GM23338 (cell line): ENCODE measurements at regions not wholly inside any gene's neighbourhood (a gene's known extent, or its start where the extent isn't known, plus 50 kb on each side); places are given as distances from the start of the nearest gene placed in this dataset.

Source experiments
- ATAC-seq: fragments of 200-7000 bp; cut with Tn5 transposase; 3 replicates; pipeline ENCODE4 v1.9.1; 2020
- DNase-seq: peaks from one replicate; pipeline ENCODE4 v3.0.0-alpha.2; 2015; ENCODE audit warnings: low spot score
- H2AFZ ChIP-seq: fragments of 200-600 bp; sonication (generic); 2 replicates; pipeline ENCODE4 v1.8.0; 2016; ENCODE audit warnings: antibody characterized with exemption, mild to moderate bottlenecking, moderate library complexity
- H3F3A ChIP-seq: fragments of 200-600 bp; sonication (generic); replicated peaks from 2 replicates; pipeline ENCODE4 v1.8.0; 2017; ENCODE audit warnings: antibody characterized with exemption, mixed run types, low read depth
- H3K27ac ChIP-seq: fragments of 200-600 bp; sonication (generic); 2 replicates; pipeline ENCODE4 v1.6.1; 2016; ENCODE audit warnings: low read depth
- H3K27me3 ChIP-seq: fragments of 200-600 bp; sonication (generic); 2 replicates; pipeline ENCODE4 v1.8.0; 2016; ENCODE audit warnings: mild to moderate bottlenecking, mixed run types, moderate library complexity; ENCODE audit not compliant: insufficient read depth
- H3K36me3 ChIP-seq: fragments of 200-600 bp; sonication (generic); 2 replicates; pipeline ENCODE4 v1.8.0; 2016; ENCODE audit warnings: mild to moderate bottlenecking; ENCODE audit not compliant: insufficient read depth
- H3K4me1 ChIP-seq: fragments of 200-600 bp; sonication (generic); 2 replicates; pipeline ENCODE4 v1.8.0; 2016; ENCODE audit warnings: mild to moderate bottlenecking, moderate library complexity; ENCODE audit not compliant: insufficient read depth
- H3K4me2 ChIP-seq: fragments of 200-600 bp; sonication (generic); 2 replicates; pipeline ENCODE4 v1.7.1; 2017; ENCODE audit warnings: mixed run types
- H3K4me3 ChIP-seq: fragments of 200-600 bp; sonication (generic); 2 replicates; pipeline ENCODE4 v1.6.1; 2016; ENCODE audit warnings: mixed run types
- H3K79me2 ChIP-seq: fragments of 200-600 bp; sonication (generic); replicated peaks from 2 replicates; pipeline ENCODE4 v1.8.0; 2017; ENCODE audit warnings: mild to moderate bottlenecking; ENCODE audit not compliant: insufficient read depth
- H3K9me2 ChIP-seq: fragments of 200-600 bp; sonication (generic); 2 replicates; pipeline ENCODE4 v1.8.0; 2017; ENCODE audit not compliant: insufficient read depth
- H4K20me1 ChIP-seq: fragments of 200-600 bp; sonication (generic); replicated peaks from 2 replicates; pipeline ENCODE4 v1.8.0; 2017; ENCODE audit warnings: mild to moderate bottlenecking; ENCODE audit not compliant: insufficient read depth
- H3K27ac Mint-ChIP-seq: 2 replicates; pipeline ENCODE4 v1.8.0; 2020; ENCODE audit warnings: inconsistent platforms, mild to moderate bottlenecking, moderate library complexity, mixed read lengths
- H3K27me3 Mint-ChIP-seq: 3 replicates; pipeline ENCODE4 v1.8.0; 2022; ENCODE audit warnings: low read depth, mild to moderate bottlenecking, moderate library complexity, mixed read lengths, inconsistent platforms; ENCODE audit not compliant: insufficient read depth, poor library complexity
- H3K36me3 Mint-ChIP-seq: 3 replicates; pipeline ENCODE4 v1.8.0; 2021; ENCODE audit warnings: low read depth, mild to moderate bottlenecking, inconsistent platforms, moderate library complexity, mixed read lengths
- H3K4me1 Mint-ChIP-seq: 3 replicates; pipeline ENCODE4 v1.8.0; 2020; ENCODE audit warnings: mild to moderate bottlenecking, inconsistent platforms, mixed read lengths
- H3K4me3 Mint-ChIP-seq: 3 replicates; pipeline ENCODE4 v1.8.0; 2021; ENCODE audit warnings: moderate library complexity, mild to moderate bottlenecking, inconsistent platforms, mixed read lengths
- H3K9me3 Mint-ChIP-seq: 3 replicates; pipeline ENCODE4 v1.8.0; 2020; ENCODE audit warnings: moderate library complexity, mild to moderate bottlenecking, inconsistent platforms, mixed read lengths
- CREB1 ChIP-seq: fragments of 250-450 bp; sonication (Bioruptor Pico); IDR thresholded peaks from 2 replicates; pipeline ENCODE4 v1.5.0; 2020; ENCODE audit warnings: low read depth, mild to moderate bottlenecking, moderate library complexity
- ETS1 ChIP-seq: IDR thresholded peaks from 2 replicates; pipeline ENCODE4 v1.6.1; 2016; ENCODE audit warnings: antibody characterized with exemption
- EZH2 ChIP-seq: fragments of 200-600 bp; sonication (generic); IDR thresholded peaks from one replicate; pipeline ENCODE4 v1.8.0; 2017; ENCODE audit warnings: antibody characterized with exemption, mild to moderate bottlenecking, low read depth; ENCODE audit not compliant: unreplicated experiment
- EZH2phosphoT487 ChIP-seq: fragments of 200-600 bp; sonication (generic); IDR thresholded peaks from one replicate; pipeline ENCODE4 v1.8.1; 2018; ENCODE audit warnings: antibody characterized with exemption; ENCODE audit not compliant: unreplicated experiment
- JUNB ChIP-seq: IDR thresholded peaks from one replicate; pipeline ENCODE4 v1.6.1; 2016; ENCODE audit warnings: antibody characterized with exemption; ENCODE audit not compliant: unreplicated experiment
- NANOG ChIP-seq: IDR thresholded peaks from 2 replicates; pipeline ENCODE4 v1.6.1; 2016; ENCODE audit warnings: antibody characterized with exemption, borderline replicate concordance
- POLR2AphosphoS5 ChIP-seq: IDR thresholded peaks from 2 replicates; pipeline ENCODE4 v1.6.1; 2016; ENCODE audit warnings: antibody characterized with exemption, low read depth
- REST ChIP-seq: IDR thresholded peaks from one replicate; pipeline ENCODE4 v1.6.1; 2018; ENCODE audit warnings: antibody characterized with exemption; ENCODE audit not compliant: unreplicated experiment
- STAT1 ChIP-seq: IDR thresholded peaks from one replicate; pipeline ENCODE4 v1.6.1; 2016; ENCODE audit warnings: antibody characterized with exemption; ENCODE audit not compliant: unreplicated experiment
- ZNF114 ChIP-seq: fragments of 250-450 bp; sonication (Bioruptor Pico); IDR thresholded peaks from 2 replicates; pipeline ENCODE4 v1.5.0; 2020; ENCODE audit warnings: mild to moderate bottlenecking, moderate library complexity
- ZNF331 ChIP-seq: fragments of 250-450 bp; sonication (Bioruptor Pico); IDR thresholded peaks from 2 replicates; pipeline ENCODE4 v1.5.0; 2020; ENCODE audit warnings: low read depth, mild to moderate bottlenecking, moderate library complexity
- TF ChIP-seq, protein P1 (sequence below), 2 experiments: fragments of 200-600 bp in 1 of 2; sonication (generic) in 1 of 2; conservative IDR thresholded peaks; 2 replicates each; pipeline versions ENCODE4 v1.5.1 to v1.6.1; 2016 to 2017; ENCODE audit warnings: antibody characterized with exemption in 2 of 2, low read depth in 2 of 2, mild to moderate bottlenecking in 2 of 2, moderate library complexity in 1 of 2
- TF ChIP-seq, protein P2 (sequence below): fragments of 250-450 bp; sonication (Bioruptor Pico); IDR thresholded peaks from 2 replicates; pipeline ENCODE4 v1.5.0; 2020; ENCODE audit warnings: mild to moderate bottlenecking, moderate library complexity

- TF ChIP-seq ETS1, result no peak
- no peak for TF ChIP-seq POLR2AphosphoS5
- no peak for TF ChIP-seq ZNF114 (CRISPR knock-in tag)
- TF ChIP-seq CREB1 (CRISPR knock-in tag), result no peak
- no peak for TF ChIP-seq REST
- TF ChIP-seq EZH2, result no peak
- no peak for TF ChIP-seq NANOG
- TF ChIP-seq, protein P1, sequence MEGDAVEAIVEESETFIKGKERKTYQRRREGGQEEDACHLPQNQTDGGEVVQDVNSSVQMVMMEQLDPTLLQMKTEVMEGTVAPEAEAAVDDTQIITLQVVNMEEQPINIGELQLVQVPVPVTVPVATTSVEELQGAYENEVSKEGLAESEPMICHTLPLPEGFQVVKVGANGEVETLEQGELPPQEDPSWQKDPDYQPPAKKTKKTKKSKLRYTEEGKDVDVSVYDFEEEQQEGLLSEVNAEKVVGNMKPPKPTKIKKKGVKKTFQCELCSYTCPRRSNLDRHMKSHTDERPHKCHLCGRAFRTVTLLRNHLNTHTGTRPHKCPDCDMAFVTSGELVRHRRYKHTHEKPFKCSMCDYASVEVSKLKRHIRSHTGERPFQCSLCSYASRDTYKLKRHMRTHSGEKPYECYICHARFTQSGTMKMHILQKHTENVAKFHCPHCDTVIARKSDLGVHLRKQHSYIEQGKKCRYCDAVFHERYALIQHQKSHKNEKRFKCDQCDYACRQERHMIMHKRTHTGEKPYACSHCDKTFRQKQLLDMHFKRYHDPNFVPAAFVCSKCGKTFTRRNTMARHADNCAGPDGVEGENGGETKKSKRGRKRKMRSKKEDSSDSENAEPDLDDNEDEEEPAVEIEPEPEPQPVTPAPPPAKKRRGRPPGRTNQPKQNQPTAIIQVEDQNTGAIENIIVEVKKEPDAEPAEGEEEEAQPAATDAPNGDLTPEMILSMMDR (conservative IDR thresholded peaks at IDR 0.05; ENCODE audit: low read depth in 2 of 2), result no peak
- TF ChIP-seq EZH2phosphoT487, result no peak
- no peak for TF ChIP-seq ZNF331 (CRISPR knock-in tag)
- TF ChIP-seq STAT1, result no peak
- TF ChIP-seq JUNB, result no peak
- TF ChIP-seq, protein P2, sequence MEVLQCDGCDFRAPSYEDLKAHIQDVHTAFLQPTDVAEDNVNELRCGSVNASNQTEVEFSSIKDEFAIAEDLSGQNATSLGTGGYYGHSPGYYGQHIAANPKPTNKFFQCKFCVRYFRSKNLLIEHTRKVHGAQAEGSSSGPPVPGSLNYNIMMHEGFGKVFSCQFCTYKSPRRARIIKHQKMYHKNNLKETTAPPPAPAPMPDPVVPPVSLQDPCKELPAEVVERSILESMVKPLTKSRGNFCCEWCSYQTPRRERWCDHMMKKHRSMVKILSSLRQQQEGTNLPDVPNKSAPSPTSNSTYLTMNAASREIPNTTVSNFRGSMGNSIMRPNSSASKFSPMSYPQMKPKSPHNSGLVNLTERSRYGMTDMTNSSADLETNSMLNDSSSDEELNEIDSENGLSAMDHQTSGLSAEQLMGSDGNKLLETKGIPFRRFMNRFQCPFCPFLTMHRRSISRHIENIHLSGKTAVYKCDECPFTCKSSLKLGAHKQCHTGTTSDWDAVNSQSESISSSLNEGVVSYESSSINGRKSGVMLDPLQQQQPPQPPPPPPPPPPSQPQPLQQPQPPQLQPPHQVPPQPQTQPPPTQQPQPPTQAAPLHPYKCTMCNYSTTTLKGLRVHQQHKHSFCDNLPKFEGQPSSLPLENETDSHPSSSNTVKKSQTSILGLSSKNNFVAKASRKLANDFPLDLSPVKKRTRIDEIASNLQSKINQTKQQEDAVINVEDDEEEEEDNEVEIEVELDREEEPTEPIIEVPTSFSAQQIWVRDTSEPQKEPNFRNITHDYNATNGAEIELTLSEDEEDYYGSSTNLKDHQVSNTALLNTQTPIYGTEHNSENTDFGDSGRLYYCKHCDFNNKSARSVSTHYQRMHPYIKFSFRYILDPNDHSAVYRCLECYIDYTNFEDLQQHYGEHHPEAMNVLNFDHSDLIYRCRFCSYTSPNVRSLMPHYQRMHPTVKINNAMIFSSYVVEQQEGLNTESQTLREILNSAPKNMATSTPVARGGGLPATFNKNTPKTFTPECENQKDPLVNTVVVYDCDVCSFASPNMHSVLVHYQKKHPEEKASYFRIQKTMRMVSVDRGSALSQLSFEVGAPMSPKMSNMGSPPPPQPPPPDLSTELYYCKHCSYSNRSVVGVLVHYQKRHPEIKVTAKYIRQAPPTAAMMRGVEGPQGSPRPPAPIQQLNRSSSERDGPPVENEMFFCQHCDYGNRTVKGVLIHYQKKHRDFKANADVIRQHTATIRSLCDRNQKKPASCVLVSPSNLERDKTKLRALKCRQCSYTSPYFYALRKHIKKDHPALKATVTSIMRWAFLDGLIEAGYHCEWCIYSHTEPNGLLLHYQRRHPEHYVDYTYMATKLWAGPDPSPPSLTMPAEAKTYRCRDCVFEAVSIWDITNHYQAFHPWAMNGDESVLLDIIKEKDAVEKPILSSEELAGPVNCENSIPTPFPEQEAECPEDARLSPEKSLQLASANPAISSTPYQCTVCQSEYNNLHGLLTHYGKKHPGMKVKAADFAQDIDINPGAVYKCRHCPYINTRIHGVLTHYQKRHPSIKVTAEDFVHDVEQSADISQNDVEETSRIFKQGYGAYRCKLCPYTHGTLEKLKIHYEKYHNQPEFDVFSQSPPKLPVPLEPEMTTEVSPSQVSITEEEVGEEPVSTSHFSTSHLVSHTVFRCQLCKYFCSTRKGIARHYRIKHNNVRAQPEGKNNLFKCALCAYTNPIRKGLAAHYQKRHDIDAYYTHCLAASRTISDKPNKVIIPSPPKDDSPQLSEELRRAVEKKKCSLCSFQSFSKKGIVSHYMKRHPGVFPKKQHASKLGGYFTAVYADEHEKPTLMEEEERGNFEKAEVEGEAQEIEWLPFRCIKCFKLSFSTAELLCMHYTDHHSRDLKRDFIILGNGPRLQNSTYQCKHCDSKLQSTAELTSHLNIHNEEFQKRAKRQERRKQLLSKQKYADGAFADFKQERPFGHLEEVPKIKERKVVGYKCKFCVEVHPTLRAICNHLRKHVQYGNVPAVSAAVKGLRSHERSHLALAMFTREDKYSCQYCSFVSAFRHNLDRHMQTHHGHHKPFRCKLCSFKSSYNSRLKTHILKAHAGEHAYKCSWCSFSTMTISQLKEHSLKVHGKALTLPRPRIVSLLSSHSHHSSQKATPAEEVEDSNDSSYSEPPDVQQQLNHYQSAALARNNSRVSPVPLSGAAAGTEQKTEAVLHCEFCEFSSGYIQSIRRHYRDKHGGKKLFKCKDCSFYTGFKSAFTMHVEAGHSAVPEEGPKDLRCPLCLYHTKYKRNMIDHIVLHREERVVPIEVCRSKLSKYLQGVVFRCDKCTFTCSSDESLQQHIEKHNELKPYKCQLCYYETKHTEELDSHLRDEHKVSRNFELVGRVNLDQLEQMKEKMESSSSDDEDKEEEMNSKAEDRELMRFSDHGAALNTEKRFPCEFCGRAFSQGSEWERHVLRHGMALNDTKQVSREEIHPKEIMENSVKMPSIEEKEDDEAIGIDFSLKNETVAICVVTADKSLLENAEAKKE (CRISPR knock-in tag), result no peak
- Mint-ChIP-seq H3K27ac (no peak overlapping the region), H3K9me3 (peaks cover 29% of the 10 kb centered on the region), H3K36me3 (no peaks in the 10 kb centered on the region), H3K27me3 (no peaks in the 10 kb centered on the region), H3K4me1 (no peaks in the 10 kb centered on the region), H3K4me3 (no peak overlapping the region)
- DNase-seq (no peak), ATAC-seq (no peak)
- no peaks in the 10 kb centered on the region for H3K27me3 ChIP-seq
- no peaks in the 10 kb centered on the region for H4K20me1 ChIP-seq
- H3K36me3 ChIP-seq, result no peaks in the 10 kb centered on the region
- H3K4me1 ChIP-seq, result no peaks in the 10 kb centered on the region
- H3K4me3 ChIP-seq, result no peak overlapping the region
- no peak overlapping the region for H3K27ac ChIP-seq
- no peaks in the 10 kb centered on the region for H3K79me2 ChIP-seq
- H3K9me2 ChIP-seq, result no peaks in the 10 kb centered on the region
- H3K4me2 ChIP-seq, result no peak overlapping the region
- no peaks in the 10 kb centered on the region for H3F3A ChIP-seq
- no peak overlapping the region for H2AFZ ChIP-seq
These were observed 59.7 kb upstream of the EDA2R start for GRCh38 chrX:66698273-66699204.
